Psoas muscle (tissue), 7 donors: ENCODE measurements at regions not wholly inside any gene's neighbourhood (a gene's known extent, or its start where the extent isn't known, plus 50 kb on each side); places are given as distances from the start of the nearest gene placed in this dataset.

Experiments used
- ATAC-seq, 4 donors: fragments of 200-7000 bp; cut with Tn5 transposase; one replicate each; pipeline ENCODE4 v1.9.1; 2020; ENCODE audit warnings: moderate library complexity in 3 of 4, mild to moderate bottlenecking in 2 of 4
- DNase-seq, 2 donors: peaks; one replicate each; pipeline ENCODE4 v3.0.0-alpha.2; 2020
- H3K27ac ChIP-seq: fragments of 200-600 bp; one replicate; pipeline ENCODE4 v1.8.0; 2022
- H3K27me3 ChIP-seq, 3 donors: fragments of 200-600 bp in 1 of 3; one replicate each; pipeline versions ENCODE4 v1.6.1 to v1.8.0; 2013 to 2022; ENCODE audit warnings: low read length in 2 of 3, mild to moderate bottlenecking in 2 of 3, moderate library complexity in 1 of 3; ENCODE audit not compliant: insufficient read depth in 3 of 3
- H3K36me3 ChIP-seq, 2 donors: fragments of 200-600 bp in 1 of 2; one replicate each; pipeline versions ENCODE4 v1.6.1 to v1.8.0; 2013 to 2022; ENCODE audit warnings: low read depth in 1 of 2, mild to moderate bottlenecking in 1 of 2, moderate library complexity in 1 of 2; ENCODE audit not compliant: insufficient read depth in 1 of 2
- H3K4me1 ChIP-seq: fragments of 200-600 bp; one replicate; pipeline ENCODE4 v1.8.0; 2022
- H3K4me3 ChIP-seq: fragments of 200-600 bp; one replicate; pipeline ENCODE4 v1.8.0; 2022; ENCODE audit warnings: mild to moderate bottlenecking
- H3K9me3 ChIP-seq: fragments of 200-600 bp; one replicate; pipeline ENCODE4 v1.8.0; 2022
- CTCF ChIP-seq: fragments of 200-600 bp; IDR thresholded peaks from one replicate; pipeline ENCODE4 v1.8.0; 2022; ENCODE audit warnings: antibody characterized with exemption
- WGBS, 3 donors: extraction: QIAGEN DNeasy Blood & Tissue Kit; methylation state at CpG; one replicate each; pipeline versions ENCODE4 v1.1.6 to v1.1.7; 2013; 5-methylcytosine and 5-hydroxymethylcytosine counted together
- intact Hi-C, 2 donors: fragments of 100-400 bp; cut with DNase I; formaldehyde crosslinking; loops; one replicate each; pipeline versions ENCODE4 v1.11.0 to v1.14.2; 2022
- donor health status: healthy with polysubstance abuse.
- donor health status: DM: no; HTN: no; CAD: no; lungs with moderate emphysema.
- donor health status: Bipolar disorder and iron deficiency.
- donor health status: healthy.
- donor health status: DM: yes; HTN: yes; CAD: no.
- donor health status: DM: no; HTN: no; CAD: no.
- donor health status: DM: yes; HTN: yes; CAD: no.

GRCh38 chr9:84145780-84146179 is 165.2 kb downstream of the RMI1 start:
- intact Hi-C loops: no loop called here
- Histone ChIP-seq H3K36me3 (no peaks in the 10 kb centered on the region), H3K27ac (no peak overlapping the region), H3K9me3 (no peaks in the 10 kb centered on the region), H3K4me3 (no peak overlapping the region), H3K27me3 (peaks cover 0 to 28% (median 5%) of the 10 kb centered on the region in 3 donors), H3K4me1 (peaks cover 7% of the 10 kb centered on the region)
- ATAC-seq (no peak), DNase-seq (no peak)
- TF ChIP-seq CTCF: no peak
- WGBS, 3 donors: 82 to 87% (median 84%) methylated on average over 2 of the region's 2 CpGs

GRCh38 chr9:84146893-84147710 is 166.5 kb downstream of the RMI1 start:
- Histone ChIP-seq H3K36me3 (no peaks in the 10 kb centered on the region), H3K9me3 (no peaks in the 10 kb centered on the region), H3K4me1 (peaks cover 7% of the 10 kb centered on the region), H3K27me3 (peaks cover 0 to 15% (median 5%) of the 10 kb centered on the region in 3 donors), H3K27ac (peak overlapping the region; percentile 42), H3K4me3 (no peak overlapping the region)
- WGBS, 3 donors: 30 to 45% (median 32%) methylated on average over 6 of the region's 6 CpGs
- intact Hi-C loops: no loop called here
- ATAC-seq: no peak
- TF ChIP-seq CTCF: no peak
- DNase-seq: no peak

- no peaks in the 10 kb centered on the region for H3K27me3 ChIP-seq
- no peaks in the 10 kb centered on the region for H3K36me3 ChIP-seq
- WGBS, 3 donors: 82 to 93% (median 90%) methylated on average over 5 of the region's 5 CpGs
- H3K4me1 ChIP-seq: peaks cover 7% of the 10 kb centered on the region
- ATAC-seq: no peak
- no peak overlapping the region for H3K27ac ChIP-seq
- TF ChIP-seq CTCF: no peak
- H3K4me3 ChIP-seq: no peak overlapping the region
- no peak for DNase-seq
- intact Hi-C loops: no loop called here
- H3K9me3 ChIP-seq: no peaks in the 10 kb centered on the region
These were observed 170.6 kb downstream of the RMI1 start for GRCh38 chr9:84151236-84151635.

- no peak for ATAC-seq
- intact Hi-C loops: no loop called here
- peaks cover 7% of the 10 kb centered on the region for H3K4me1 ChIP-seq
These were observed 171.0 kb downstream of the RMI1 start for GRCh38 chr9:84151640-84152039.

More at GRCh38 chr9:84151640-84152039, 171.0 kb downstream of the RMI1 start:
- Histone ChIP-seq H3K36me3 (no peaks in the 10 kb centered on the region), H3K27me3 (no peaks in the 10 kb centered on the region), H3K4me3 (no peak overlapping the region), H3K27ac (no peak overlapping the region), H3K9me3 (no peaks in the 10 kb centered on the region)
- no peak for TF ChIP-seq CTCF
- no peak for DNase-seq
- WGBS, 3 donors: 88 to 92% (median 90%) methylated on average over 5 of the region's 5 CpGs
